ENCODE measurements at regions not wholly inside any gene's neighbourhood (a gene's known extent, or its start where the extent isn't known, plus 50 kb on each side); places are given as distances from the start of the nearest gene placed in this dataset.

DNA sequence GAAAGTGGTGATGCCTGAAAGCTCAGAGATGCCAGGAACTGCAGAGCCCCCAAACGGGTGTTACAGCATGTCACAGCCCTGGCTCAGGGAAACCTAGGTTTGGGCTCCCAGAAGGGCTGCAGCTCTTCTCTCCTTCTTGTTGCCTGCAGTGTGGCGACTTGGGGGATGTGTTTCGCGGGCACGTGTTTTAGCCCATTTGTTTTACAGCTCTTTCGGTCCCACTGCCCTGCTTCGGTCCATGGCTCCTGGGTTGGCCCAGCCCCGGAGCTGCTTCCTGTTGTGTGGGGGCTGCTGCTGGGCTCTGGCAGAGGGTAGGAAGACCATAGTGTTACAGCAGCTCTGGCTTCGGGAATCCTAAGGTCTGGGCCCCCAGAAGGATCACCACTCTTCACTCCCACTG, 222.9 kb upstream of the RIOK2 start:
- no peak for DNase-seq (ENCODE audit: low read depth)

GRCh38 chr5:97406946-97407676, 224.1 kb upstream of the RIOK2 start:
- DNase-seq (ENCODE audit: low read depth), result no peak

- no peak for DNase-seq (ENCODE audit: low read depth)
Measured at GRCh38 chr5:97408331-97408730, 225.3 kb upstream of the RIOK2 start.

DNA sequence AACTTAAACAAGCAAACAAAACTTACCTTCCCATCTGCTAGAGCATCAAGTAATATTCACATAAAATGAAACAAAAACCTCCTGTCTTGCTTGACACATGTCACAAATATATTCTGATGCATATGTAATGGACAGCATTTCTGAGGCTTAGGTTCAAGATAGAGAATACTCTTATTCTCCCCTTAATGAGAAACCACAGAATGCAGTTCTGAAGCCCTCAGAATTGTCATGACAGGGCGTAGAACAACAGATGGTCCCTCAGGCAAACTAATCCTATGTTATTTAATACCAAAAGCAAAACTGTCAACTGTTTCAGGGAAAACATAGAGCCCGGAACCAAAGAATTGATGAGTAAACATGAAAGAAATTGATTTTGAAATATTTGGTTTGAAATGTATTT, 229.9 kb upstream of the RIOK2 start:
- DNase-seq (ENCODE audit: low read depth), result no peak

GRCh38 chr5:97417986-97418385, 234.9 kb upstream of the RIOK2 start:
- no peak for DNase-seq (ENCODE audit: low read depth)

GRCh38 chr5:97418462-97418861, 235.4 kb upstream of the RIOK2 start:
- DNase-seq (ENCODE audit: low read depth), result no peak

GRCh38 chr5:97420646-97421045, 237.6 kb upstream of the RIOK2 start:
- no peak for DNase-seq (ENCODE audit: low read depth)

DNA sequence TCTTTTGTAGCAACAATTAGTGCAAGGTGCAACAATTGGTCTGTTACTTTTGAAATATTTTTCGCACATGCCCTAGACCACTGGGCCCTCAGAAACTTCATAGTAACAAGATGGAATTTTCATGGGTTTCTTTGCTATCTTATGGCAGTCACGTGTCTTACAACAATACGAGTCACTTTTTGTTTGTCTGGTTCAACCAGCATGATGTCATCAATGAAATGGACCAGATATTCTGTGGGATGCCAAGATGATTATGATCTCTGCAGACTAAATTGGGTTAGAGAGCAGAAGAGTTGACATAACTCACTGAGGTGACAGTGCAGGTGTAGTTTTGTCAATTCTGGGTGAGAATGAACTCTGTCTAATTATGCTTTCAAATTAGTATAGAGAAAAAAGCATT, 239.6 kb upstream of the RIOK2 start:
- no peak for DNase-seq (ENCODE audit: low read depth)

- no peak for DNase-seq (ENCODE audit: low read depth)
Measured at GRCh38 chr5:97425511-97425910, 242.5 kb upstream of the RIOK2 start.

DNA sequence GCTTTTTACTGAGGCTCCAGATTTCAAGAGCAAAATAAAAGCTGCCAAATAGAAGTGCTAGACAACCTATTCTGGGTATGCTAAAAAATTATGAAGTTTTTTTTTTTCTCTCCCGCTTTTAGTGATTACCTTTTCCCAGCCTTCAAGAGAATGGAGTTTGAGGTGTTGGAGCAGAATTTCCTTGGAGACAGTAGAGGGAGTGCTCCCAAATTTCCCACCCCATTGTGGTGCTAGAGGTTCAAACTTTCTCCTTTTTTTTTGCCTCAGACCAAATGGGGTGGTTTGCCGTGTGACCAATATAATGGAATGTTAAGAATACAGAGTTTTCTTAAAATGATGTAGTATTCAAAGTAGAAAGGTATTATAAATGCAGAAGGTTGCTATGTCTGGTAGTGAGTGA, 244.2 kb upstream of the RIOK2 start:
- no peak for DNase-seq (ENCODE audit: low read depth)

- DNase-seq (ENCODE audit: low read depth), result no peak
Measured at GRCh38 chr5:97434021-97434420, 251.0 kb upstream of the RIOK2 start.

- no peak for DNase-seq (ENCODE audit: low read depth)
Measured at GRCh38 chr5:97436405-97436804, 253.4 kb upstream of the RIOK2 start.

- DNase-seq (ENCODE audit: low read depth), result no peak
Measured at GRCh38 chr5:97443740-97444139, 260.7 kb upstream of the RIOK2 start.

GRCh38 chr5:97449172-97449571, 266.1 kb upstream of the RIOK2 start:
- no peak for DNase-seq (ENCODE audit: low read depth)

DNA sequence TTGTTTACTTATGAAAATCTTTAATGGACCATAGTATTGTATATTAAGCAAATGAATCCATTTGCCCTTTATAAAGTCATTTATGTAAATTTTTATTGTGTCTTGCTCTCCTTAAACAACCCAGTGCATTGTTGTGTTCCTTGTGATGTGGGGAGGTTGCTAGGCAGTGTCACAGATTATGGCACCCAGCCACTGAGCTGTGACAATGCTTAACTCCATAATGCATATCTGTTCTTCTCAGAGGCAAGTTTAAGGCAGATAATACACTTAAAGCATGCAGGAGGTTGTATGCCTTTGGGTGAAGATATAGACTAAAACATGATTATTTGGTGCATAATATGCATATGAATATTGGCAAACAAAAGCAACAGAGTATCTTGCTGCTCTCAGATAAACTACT, 269.6 kb upstream of the RIOK2 start:
- no peak for DNase-seq (ENCODE audit: low read depth)

GRCh38 chr5:97453263-97453662, 270.2 kb upstream of the RIOK2 start:
- DNase-seq (ENCODE audit: low read depth), result no peak

GRCh38 chr5:97454015-97454414, 271.0 kb upstream of the RIOK2 start:
- no peak for DNase-seq (ENCODE audit: low read depth)

GRCh38 chr5:97455996-97456395, 272.9 kb upstream of the RIOK2 start:
- DNase-seq (ENCODE audit: low read depth), result no peak

- no peak for DNase-seq (ENCODE audit: low read depth)
Measured at GRCh38 chr5:97458851-97459250, 275.8 kb upstream of the RIOK2 start.

- DNase-seq (ENCODE audit: low read depth), result no peak
Measured at GRCh38 chr5:97471951-97472350, 288.9 kb upstream of the RIOK2 start.

DNA sequence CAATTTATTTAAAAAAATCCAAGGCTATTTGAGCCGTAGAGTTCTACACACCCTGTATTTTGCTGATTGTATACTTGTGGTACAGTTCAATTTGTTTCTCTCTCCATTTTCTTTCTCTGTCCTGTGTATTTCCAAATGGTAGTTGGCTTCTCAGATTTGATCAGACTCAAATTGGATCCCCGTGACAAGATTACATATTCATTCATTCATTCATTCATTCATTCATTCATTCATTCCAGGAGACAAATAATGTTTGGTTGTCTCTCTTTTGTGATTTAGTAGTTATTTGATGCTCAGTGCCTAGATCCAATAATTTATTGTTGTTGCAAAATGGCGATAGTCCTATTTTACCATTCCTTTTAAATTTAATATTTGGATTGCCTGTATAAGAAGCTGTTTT, 292.8 kb upstream of the RIOK2 start:
- DNase-seq (ENCODE audit: low read depth), result no peak

DNA sequence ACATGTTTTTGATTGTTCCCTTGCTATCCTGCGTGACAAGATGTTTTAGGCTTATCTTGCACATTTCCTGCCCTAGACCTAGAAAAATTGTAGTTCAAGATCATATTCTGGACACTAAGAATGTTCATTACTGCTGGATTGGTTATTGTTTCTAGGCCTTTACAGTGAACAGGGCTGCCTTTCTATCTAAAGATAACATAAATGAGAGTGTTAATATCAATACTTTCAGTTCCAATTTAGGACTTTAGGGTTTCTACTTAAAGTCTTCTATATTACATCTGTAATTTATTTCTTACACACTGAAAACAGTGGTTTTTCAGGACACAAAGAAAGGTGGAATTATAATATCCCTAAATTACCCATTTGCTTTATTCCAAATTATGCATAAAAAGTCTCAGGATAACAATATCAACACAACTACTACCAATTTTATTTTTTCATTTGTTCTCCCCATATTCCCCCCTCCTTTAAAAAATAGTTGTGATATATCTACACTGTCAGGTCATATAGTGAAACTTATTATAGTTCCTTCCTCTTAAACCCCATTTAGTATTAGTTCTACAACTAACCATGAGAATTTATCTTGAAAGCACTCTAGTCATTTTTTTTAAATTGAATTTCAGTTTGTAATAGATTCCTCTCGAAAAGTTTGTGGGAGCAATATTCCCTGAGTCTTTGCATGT, 293.9 kb upstream of the RIOK2 start:
- DNase-seq (ENCODE audit: low read depth), result peak; percentile 11

DNA sequence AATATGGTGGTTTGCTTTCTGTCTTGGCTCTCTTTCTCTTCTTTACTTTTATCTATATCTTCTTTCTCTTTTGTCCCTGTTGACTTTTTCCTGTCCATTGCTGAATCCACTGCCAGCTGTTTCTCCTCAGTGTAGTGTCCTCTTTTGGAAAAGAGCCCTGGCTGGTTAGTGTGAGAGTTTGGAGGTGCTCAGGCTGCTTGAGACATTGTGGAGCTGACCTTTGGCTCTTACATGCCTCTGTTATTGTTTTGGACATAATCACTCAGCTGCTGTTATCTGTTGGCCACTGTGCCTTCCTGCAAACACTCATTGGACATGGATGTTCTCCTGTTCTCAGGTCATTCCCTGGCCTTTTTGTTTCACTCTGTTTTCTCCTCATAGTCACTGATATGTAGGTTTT, 295.4 kb upstream of the RIOK2 start:
- DNase-seq (ENCODE audit: low read depth), result no peak

GRCh38 chr5:97480313-97480712, 297.3 kb upstream of the RIOK2 start:
- no peak for DNase-seq (ENCODE audit: low read depth)

All from CMK (cell line).